GDM1 (cell line): ENCODE measurements at regions not wholly inside any gene's neighbourhood (a gene's known extent, or its start where the extent isn't known, plus 50 kb on each side); places are given as distances from the start of the nearest gene placed in this dataset.

Experiments used
- DNase-seq: peaks from one replicate; lab custom pipeline; 2025; lab: John Stamatoyannopoulos, UW

DNA sequence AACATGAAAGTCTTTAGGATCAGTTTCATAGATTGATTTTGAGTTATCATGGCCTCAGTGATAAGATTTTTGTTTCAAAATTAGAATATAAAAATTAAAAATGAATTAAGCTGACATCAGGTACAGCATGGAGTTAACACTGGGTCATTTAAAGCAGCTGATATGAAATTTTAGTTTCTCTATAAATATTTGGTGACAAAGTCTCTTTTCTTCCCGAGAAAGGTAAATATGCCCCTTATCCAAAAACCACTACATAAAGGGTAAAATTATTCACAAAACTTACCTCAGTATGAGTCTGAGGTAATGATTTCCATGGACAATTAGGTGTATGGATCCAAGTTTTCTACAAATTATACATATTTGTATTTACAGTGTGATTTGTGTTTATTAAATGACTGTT lies 121.5 kb upstream of the PJA2 start:
- no peak for DNase-seq

GRCh38 chr5:109529987-109530386 lies 120.2 kb upstream of the PJA2 start:
- DNase-seq, result no peak

DNA sequence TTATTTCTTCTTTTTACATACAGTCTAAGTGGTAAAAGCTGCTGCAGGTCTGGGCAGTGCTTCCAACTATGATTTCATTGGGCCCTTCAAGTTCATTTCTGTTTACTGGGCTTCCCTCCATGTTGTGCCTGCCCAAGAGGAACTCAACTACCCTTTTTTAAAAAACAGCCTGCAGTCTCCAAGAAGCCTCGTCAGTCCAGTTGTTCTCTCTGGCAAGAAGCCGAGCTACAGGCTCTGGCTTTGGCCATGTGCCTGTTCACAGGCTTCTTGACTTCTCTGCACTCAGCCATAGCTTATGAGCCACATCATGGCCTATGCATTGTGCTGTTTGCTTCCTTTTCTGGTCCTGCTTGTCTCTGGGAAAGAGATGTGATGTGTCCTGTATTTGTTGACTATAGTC lies 119.7 kb upstream of the PJA2 start:
- DNase-seq, result no peak

GRCh38 chr5:109524555-109524954 lies 114.8 kb upstream of the PJA2 start:
- no peak for DNase-seq

GRCh38 chr5:109524026-109524425 lies 114.3 kb upstream of the PJA2 start:
- DNase-seq, result no peak

DNA sequence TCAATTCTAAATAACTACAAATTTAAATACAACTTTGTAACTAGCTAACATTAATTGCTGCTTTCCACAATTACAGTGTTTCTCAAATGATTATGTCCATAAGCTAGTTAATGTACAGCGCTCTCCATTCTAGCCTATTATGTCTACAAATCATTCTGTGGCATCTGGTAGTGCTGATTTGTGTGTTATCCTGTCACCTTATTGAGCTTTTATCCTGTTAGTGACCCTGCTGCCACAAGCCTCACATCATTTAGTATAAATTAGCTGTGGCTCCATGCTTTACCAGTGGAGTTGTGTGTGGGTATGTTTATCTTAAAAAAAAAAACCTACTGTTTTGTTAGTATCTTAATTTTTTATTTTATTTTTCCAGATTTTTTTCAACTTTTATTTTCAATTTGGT lies 112.6 kb upstream of the PJA2 start:
- no peak for DNase-seq

DNA sequence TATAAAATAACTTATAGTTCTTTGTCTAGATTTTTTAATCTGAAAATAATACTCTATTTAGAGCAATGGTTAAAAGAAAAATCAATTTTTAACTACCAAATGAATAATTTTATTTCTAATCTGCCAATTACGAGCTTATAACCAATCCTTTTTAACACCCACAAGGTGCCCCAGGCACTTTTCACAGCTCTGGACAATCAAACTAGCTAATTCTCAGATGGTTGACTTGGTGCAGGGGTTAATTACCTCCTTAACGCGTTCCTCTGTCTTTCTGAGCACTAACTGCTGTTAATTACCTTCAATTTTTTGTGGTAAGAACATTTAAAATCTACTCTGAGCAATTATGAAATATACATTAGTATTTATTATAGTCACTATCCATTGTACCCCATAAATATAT lies 109.6 kb upstream of the PJA2 start:
- DNase-seq, result no peak

DNA sequence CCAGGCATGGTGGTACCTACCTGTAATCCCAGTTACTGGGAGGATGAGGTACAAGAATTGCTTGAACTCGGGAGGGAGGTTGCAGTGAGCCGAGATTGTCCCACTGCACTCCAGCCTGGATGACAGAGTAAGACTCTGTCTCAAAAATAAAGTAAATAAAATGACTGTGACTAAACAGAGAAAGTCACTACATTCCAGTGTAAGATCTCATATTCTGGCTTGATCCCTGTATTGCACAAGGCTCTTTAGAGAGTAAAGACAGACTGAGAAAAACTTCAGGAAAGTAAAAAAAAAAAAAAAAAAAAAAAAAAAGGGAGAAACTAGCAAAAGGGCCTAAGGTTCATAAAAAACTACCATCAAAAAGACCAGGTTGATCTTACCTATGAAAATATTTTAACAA lies 106.6 kb upstream of the PJA2 start:
- no peak for DNase-seq

- no peak for DNase-seq
Observed at GRCh38 chr5:109511980-109512734, 102.4 kb upstream of the PJA2 start.

GRCh38 chr5:109506556-109506955 lies 96.8 kb upstream of the PJA2 start:
- no peak for DNase-seq

DNA sequence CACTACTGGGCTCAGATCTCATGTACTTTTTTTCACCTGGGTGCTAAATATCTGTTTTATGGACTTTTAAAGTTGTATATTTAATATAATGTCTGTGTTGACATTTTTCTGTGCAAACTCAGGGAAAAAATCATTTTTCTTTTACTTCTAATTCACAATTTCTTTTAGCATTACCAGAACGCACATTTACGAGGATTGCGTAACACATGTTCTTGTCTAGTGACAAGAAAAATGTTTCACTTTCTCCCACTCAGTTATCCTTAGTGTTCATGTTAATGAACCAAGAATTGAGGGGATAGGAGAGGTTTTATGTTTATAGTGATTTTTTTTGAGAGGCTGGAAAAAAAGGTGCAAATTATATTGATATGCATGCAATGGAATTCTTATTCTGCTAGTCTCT lies 86.3 kb upstream of the PJA2 start:
- DNase-seq, result no peak

DNA sequence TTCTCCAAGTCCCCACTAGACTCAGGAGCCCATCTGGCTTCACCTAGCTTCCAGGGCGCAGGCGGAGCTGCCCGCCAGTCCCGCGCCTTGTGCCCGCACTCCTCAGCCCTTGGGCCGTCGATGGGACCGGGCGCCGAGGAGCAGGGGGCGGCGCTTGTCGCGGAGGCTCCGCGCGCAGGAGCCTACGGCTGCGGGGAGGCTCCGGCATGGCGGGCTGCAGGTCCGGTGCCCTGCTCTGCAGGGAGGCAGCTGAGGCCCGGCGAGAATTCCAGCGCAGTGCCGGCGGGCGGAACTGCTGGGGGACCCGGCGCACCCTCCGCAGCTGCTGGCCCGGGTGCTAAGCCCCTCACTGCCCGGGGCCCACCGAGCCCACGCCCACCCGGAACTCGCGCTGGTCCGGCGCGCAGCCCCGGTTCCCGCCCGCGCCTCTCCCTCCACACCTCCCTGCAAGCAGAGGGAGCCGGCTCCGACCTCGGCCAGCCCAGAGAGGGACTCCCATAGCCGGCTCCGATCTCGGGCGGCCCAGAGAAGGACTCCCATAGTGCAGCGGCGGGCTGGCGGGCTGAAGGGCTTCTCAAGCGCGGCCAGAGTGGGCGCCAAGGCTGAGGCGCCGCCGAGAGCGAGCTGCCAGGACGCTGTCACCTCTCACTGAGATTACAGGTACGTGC lies 78.1 kb upstream of the PJA2 start:
- no peak for DNase-seq

DNA sequence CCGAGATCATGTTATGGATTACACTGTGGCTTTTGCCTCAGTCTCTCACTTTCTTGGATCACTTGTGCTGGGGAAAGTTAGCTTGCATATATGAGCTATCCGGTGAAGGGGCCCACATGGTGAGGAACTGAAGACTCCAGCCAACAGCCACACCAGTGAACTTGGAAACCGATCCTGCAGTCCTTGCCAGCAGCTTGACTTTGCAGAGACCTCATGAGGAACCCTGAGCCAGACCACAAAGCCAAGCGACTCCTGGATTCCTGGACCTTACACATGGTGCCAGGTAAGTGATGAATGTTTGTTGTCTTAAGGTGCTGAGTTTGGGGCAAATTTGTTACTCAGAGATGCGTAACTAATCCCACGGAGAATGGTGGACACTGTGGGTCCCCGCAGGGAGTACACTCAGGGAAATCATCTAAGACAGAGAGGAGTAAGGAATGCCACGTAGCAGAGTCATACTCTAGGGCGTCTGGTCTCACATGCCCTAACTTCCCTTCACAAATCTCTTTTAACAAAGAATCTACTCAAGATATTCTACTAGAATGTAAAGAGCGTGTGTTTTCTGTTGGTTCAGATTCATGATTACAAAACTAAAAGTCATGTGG lies 76.5 kb upstream of the PJA2 start:
- no peak for DNase-seq

GRCh38 chr5:109485030-109485429 lies 75.3 kb upstream of the PJA2 start:
- DNase-seq, result no peak

DNA sequence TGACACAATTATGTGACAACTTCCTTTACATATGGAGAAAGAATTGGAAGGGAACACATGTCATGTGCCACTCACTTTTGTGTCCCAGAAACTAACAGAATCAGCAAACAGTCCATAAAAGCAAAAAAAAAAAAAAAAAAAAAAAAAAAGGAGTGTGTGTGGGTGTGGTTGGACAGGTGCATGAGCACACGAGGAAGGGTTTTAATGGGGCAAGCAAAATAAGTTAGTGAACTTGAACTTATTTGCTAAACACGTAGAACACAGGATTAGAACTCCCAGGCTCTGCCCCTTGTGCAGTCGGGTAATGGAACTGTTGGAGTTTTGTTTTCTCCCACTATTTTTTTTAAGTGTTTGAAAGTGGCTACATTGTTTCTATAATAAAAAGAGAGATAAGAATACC lies 74.8 kb upstream of the PJA2 start:
- DNase-seq, result no peak

GRCh38 chr5:109483395-109483971 lies 73.7 kb upstream of the PJA2 start:
- peak; percentile 19 for DNase-seq

GRCh38 chr5:109482748-109483147 lies 73.0 kb upstream of the PJA2 start:
- no peak for DNase-seq

GRCh38 chr5:109479260-109479860 lies 69.6 kb upstream of the PJA2 start:
- no peak for DNase-seq

DNA sequence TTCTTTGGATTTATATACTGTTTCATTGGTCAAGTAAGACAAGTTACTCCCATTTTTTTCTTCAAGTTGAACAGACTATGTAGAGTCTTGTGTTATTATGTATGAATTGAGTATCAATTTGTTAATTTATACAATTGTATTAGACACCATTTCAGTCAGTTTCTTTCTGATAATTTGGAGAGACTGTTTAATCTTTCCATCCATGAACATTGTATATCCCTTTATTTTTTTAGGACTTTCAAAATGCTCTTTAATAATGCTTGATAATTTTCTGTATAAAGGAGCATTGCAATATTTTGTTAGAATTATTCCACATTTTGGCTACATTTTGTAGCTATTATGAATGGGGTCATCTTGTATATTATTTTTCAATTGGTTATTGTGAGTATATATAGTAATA lies 69.1 kb upstream of the PJA2 start:
- no peak for DNase-seq

GRCh38 chr5:109476292-109476691 lies 66.5 kb upstream of the PJA2 start:
- no peak for DNase-seq

GRCh38 chr5:109469896-109470662 lies 60.3 kb upstream of the PJA2 start:
- DNase-seq, result no peak
